ENCODE measurements at regions not wholly inside any gene's neighbourhood (a gene's known extent, or its start where the extent isn't known, plus 50 kb on each side); places are given as distances from the start of the nearest gene placed in this dataset.

DNA sequence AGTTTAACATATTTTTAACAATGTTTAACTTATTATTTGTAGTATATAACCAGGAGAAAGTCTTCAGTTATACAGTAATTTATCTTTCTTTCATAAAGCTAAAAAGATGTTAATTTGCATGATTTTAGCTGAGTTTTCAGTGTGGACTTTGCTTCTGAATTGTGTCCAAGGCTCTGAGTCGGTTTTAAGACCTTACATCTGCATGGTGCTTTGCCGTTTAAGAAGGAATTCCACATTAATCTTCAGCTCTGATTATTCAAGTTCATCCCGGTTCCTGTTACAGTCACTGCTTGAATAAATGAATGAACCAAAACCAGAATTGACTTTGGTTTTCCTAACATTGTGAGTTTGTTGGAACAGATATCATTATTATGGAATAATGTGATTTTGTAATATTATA is 419.7 kb upstream of the RGPD4 start:
- no peak for ATAC-seq
- H3K4me1 Mint-ChIP-seq, result peaks cover 2% of the 10 kb centered on the region
- CTCF ChIA-PET, result no interaction called here
- peaks cover 2% of the 10 kb centered on the region for H3K9me3 Mint-ChIP-seq (ENCODE audit: low read depth)
- no peak for DNase-seq
- H3K27me3 Mint-ChIP-seq, result no peaks in the 10 kb centered on the region
- no peaks in the 10 kb centered on the region for H3K36me3 Mint-ChIP-seq
- H3K4me3 Mint-ChIP-seq, result no peak overlapping the region
- no peak overlapping the region for H3K27ac Mint-ChIP-seq

DNA sequence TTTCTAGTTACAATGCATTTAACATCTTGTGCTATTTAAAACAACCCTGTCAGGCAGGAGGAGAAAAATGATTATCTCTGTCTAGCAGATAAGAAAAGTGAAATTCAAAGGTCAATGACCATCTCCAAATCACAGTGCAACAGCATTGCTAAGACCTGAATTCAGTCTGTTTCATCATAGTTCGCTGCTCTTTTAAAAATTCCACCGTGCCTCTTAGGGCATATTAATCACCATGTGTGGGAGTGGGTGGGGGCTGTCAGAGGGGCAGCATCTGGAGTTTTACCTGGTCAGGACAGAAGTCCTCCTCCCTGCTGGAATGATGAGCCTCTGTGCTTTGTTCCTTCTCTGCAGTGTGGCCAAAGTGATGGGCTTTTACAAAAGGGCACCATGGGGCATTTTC is 418.7 kb upstream of the RGPD4 start:
- Mint-ChIP-seq H3K9me3 (ENCODE audit: low read depth) (peaks cover 2% of the 10 kb centered on the region), H3K27me3 (no peaks in the 10 kb centered on the region), H3K27ac (no peak overlapping the region), H3K4me3 (no peak overlapping the region), H3K4me1 (no peaks in the 10 kb centered on the region), H3K36me3 (no peaks in the 10 kb centered on the region)
- ATAC-seq (no peak), DNase-seq (no peak)
- CTCF ChIA-PET, result no interaction called here

DNA sequence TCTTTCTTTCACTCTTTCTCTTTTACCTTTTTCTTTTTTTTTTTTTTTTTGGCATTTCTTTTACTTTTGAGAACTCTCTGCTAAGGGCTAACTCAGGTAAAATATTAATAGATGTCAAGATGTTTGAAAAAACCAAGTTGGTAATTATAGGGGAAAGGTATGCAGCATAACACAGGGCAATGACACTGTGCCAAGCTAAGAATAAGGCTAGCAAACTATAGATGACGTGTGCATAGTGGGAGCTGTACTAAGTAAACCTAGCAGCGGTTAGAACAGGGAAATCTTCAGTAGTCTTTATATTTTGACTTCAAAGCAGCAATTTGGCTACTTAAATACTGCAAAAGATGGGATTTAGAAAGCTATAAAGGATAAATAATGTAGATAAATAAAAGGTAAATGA is 415.4 kb upstream of the RGPD4 start:
- Mint-ChIP-seq H3K27ac (no peak overlapping the region), H3K9me3 (ENCODE audit: low read depth) (peaks cover 4% of the 10 kb centered on the region), H3K36me3 (no peaks in the 10 kb centered on the region), H3K27me3 (no peaks in the 10 kb centered on the region), H3K4me1 (no peaks in the 10 kb centered on the region), H3K4me3 (no peak overlapping the region)
- CTCF ChIA-PET, result no interaction called here
- DNase-seq, result no peak
- no peak for ATAC-seq

DNA sequence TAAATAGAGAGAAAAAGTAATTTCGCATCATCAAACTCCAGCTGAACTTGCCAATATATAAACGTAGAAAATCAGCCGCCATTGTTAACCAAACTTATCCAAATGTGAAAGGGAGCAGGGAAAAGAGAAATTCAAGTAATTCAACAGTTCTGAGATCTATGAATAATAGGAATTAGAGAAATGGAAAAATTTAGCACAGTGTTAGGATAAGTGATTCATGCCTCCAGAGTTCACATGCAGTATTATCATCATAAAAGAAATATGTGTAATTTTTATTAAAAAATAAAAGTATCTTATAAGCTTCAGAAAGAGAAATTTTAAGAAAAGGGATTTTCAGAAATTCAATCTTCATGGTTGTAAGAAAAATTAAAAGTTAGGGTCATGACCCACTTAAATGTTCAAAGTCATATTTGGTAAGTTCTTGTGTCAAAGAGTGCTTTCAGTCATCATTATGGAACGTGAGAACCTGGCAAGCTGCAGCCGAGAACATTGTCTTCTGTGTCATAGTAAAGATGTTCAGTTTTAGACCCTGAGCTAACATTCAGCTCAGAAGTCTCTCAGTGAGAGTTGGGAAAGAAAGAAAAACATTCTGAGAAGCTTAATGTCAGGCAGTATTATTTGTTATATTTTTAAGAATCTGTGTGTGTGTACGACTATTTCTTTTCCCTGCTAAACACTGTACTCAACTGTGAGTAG is 414.3 kb upstream of the RGPD4 start:
- no peak for ATAC-seq
- H3K27ac Mint-ChIP-seq, result no peak overlapping the region
- H3K9me3 Mint-ChIP-seq (ENCODE audit: low read depth), result peaks cover 8% of the 10 kb centered on the region
- no peak for DNase-seq
- no peaks in the 10 kb centered on the region for H3K27me3 Mint-ChIP-seq
- H3K4me3 Mint-ChIP-seq, result no peak overlapping the region
- no peaks in the 10 kb centered on the region for H3K4me1 Mint-ChIP-seq
- H3K36me3 Mint-ChIP-seq, result no peaks in the 10 kb centered on the region
- CTCF ChIA-PET, result no interaction called here

DNA sequence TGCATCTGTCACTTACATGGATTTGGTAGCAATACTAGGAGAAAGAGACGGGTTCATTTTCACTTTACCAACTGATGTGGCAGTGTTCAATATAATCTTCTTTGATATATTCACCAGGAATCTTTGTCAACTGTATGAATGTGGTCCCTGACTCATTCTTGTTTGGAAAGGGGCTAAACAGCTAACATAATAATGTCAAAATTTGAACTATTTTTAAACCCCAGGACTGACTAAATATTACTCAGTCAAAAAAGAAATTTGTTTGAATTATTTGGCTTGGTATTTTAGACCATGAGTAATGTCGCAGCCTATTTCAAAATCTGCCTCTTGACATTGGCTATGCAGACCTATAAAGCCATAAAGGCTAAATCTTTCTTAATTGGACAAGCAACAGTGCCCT is 413.7 kb upstream of the RGPD4 start:
- no peak for DNase-seq
- Mint-ChIP-seq H3K36me3 (no peaks in the 10 kb centered on the region), H3K9me3 (ENCODE audit: low read depth) (peaks cover 9% of the 10 kb centered on the region), H3K27ac (no peak overlapping the region), H3K4me1 (no peaks in the 10 kb centered on the region), H3K27me3 (no peaks in the 10 kb centered on the region), H3K4me3 (no peak overlapping the region)
- CTCF ChIA-PET, result no interaction called here
- no peak for ATAC-seq

DNA sequence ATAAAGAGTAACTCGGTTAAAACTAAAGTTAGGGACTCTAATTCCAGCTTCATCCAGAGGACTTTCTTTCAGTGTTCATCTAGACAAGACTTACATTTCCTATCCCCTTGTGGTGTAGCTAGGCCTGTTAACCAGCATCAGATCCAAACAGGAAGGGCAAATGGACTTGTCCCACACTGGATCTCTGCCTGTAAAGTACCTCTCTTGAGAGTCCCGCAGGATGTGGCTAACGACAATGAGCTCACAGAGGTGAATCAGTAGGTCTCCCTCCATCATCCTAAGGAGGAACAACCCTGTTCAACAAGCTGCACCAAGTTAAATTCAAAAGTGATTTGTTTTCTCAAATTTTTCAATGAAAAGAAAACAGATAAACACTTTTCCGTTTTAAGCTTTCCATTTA is 412.3 kb upstream of the RGPD4 start:
- CTCF ChIA-PET, result no interaction called here
- H3K9me3 Mint-ChIP-seq (ENCODE audit: low read depth), result peaks cover 9% of the 10 kb centered on the region
- DNase-seq (no peak), ATAC-seq (no peak)
- H3K36me3 Mint-ChIP-seq, result no peaks in the 10 kb centered on the region
- no peaks in the 10 kb centered on the region for H3K27me3 Mint-ChIP-seq
- H3K4me1 Mint-ChIP-seq, result no peaks in the 10 kb centered on the region
- no peak overlapping the region for H3K27ac Mint-ChIP-seq
- H3K4me3 Mint-ChIP-seq, result no peak overlapping the region

DNA sequence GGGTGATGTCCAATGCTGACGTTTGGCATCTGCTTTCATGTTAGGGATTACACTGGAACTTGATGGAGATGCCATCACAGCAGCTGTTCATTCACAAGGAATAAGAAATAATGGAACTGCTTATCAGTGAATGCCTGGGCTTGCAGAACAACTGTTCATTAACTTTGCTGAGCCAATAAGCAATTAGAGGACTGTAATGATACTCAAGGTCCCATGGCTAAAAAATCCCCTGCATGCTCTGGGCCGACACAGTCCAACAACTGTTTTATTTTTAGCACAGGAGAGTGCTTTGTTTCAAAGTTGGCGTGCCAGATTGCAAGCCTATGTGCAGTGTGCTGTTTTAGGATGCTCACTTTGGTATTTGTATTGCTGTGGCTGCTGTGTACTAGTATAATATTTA is 408.0 kb upstream of the RGPD4 start:
- ATAC-seq (no peak), DNase-seq (no peak)
- Mint-ChIP-seq H3K9me3 (ENCODE audit: low read depth) (peaks cover 11% of the 10 kb centered on the region), H3K36me3 (no peaks in the 10 kb centered on the region), H3K27me3 (no peaks in the 10 kb centered on the region), H3K27ac (no peak overlapping the region), H3K4me3 (no peak overlapping the region), H3K4me1 (no peaks in the 10 kb centered on the region)
- CTCF ChIA-PET, result no interaction called here

DNA sequence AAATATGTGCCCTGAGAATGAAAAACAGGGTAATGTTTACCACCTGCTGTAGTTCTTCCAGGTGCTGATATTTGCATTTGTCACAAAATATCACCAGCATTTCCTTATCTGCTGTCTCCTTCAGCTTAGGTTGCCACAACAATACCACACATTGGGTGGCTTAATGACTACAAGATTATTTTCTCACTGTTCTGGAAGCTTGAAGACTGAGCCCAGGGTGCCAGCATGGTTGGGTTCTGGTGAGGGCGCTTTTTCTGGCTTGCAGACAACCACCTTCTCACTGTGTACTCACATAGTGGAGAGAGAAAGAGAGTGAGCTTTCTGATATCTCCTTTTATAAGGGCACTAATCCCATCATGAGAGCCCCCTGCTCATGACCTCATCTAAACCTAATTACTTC is 407.5 kb upstream of the RGPD4 start:
- H3K9me3 Mint-ChIP-seq (ENCODE audit: low read depth), result peaks cover 11% of the 10 kb centered on the region
- H3K4me1 Mint-ChIP-seq, result no peaks in the 10 kb centered on the region
- no peak for ATAC-seq
- DNase-seq, result no peak
- H3K27me3 Mint-ChIP-seq, result no peaks in the 10 kb centered on the region
- no peak overlapping the region for H3K4me3 Mint-ChIP-seq
- H3K27ac Mint-ChIP-seq, result no peak overlapping the region
- CTCF ChIA-PET, result no interaction called here
- H3K36me3 Mint-ChIP-seq, result no peaks in the 10 kb centered on the region

DNA sequence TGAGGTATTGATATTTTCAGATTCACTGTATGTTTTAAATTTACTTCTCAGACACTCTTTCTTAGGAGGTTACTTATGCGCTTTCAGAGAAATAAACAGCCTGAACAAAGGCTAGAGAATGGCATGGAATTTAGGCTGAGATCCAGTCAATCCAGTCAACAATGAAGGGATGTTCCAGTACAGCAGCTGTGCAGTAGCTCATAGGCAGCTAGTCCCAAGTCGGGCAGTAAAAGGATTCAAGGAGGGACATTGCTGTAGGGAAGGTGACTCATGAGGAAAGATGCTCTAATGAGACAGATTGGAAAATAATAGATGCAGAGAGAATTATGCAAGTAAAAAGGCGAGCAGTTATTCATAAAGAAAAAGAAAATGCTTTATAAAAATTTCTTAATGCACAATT is 397.9 kb upstream of the RGPD4 start:
- ATAC-seq (no peak), DNase-seq (no peak)
- CTCF ChIA-PET, result no interaction called here
- Mint-ChIP-seq H3K27me3 (no peaks in the 10 kb centered on the region), H3K4me1 (no peaks in the 10 kb centered on the region), H3K36me3 (no peaks in the 10 kb centered on the region), H3K9me3 (ENCODE audit: low read depth) (no peaks in the 10 kb centered on the region), H3K4me3 (no peak overlapping the region), H3K27ac (no peak overlapping the region)

DNA sequence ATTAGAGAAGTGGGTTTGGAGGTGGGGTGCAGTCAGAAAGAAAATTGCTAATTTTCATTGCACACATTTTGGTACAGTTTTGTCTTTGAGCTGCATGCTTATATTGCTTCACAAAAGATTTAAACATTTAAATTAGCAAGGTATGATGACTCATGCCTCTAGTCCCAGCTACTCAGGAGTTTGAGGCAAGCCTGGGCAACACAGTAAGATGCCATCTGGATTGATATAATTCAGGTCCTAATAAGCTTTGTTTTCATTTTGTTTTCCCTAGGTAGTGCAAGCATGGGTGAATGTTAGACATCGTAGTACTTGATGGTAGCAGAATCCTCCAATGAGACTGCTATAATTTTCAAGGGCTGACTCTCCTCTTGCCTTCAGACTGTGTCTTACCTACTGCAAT is 396.7 kb upstream of the RGPD4 start:
- CTCF ChIA-PET, result no interaction called here
- no peak for ATAC-seq

DNA sequence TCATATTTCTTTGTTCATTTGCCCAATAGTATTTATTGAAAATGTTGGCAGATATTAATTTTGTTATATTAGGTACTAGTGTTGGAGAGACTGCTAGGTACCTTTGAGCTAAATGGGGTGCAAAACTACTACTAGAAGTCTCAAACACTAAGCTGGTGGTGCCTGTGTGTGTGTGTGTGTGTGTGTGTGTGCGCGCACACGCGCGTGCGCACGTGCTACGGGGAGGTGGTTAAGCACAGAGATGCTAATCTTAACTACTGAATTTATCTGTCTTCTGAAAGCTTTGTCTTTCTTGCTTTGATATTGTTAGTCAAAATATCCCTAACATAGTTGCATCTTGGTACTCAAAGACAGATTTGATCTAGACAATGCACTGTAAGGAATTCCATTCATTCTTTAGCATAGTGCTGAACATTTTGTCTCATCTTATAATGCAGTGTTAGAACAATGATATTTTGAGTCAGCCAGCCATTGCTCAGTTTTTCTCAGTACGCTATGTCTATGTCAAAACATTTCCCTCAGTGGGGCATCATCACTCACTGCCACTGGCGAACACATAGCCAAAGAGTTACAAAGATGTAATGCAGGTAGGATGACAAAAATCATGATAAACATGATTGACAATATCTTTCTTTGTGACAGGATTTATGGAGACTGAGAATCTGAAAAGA is 396.0 kb upstream of the RGPD4 start:
- Mint-ChIP-seq H3K27ac (no peak overlapping the region), H3K4me1 (no peaks in the 10 kb centered on the region), H3K36me3 (no peaks in the 10 kb centered on the region), H3K9me3 (ENCODE audit: low read depth) (no peaks in the 10 kb centered on the region), H3K4me3 (no peak overlapping the region), H3K27me3 (no peaks in the 10 kb centered on the region)
- CTCF ChIA-PET, result no interaction called here
- DNase-seq, result no peak
- ATAC-seq, result no peak

More for the DNA sequence above, 396.7 kb upstream of the RGPD4 start:
- Mint-ChIP-seq H3K27me3 (no peaks in the 10 kb centered on the region), H3K9me3 (ENCODE audit: low read depth) (no peaks in the 10 kb centered on the region), H3K4me1 (no peaks in the 10 kb centered on the region), H3K36me3 (no peaks in the 10 kb centered on the region), H3K27ac (no peak overlapping the region), H3K4me3 (no peak overlapping the region)
- no peak for DNase-seq

DNA sequence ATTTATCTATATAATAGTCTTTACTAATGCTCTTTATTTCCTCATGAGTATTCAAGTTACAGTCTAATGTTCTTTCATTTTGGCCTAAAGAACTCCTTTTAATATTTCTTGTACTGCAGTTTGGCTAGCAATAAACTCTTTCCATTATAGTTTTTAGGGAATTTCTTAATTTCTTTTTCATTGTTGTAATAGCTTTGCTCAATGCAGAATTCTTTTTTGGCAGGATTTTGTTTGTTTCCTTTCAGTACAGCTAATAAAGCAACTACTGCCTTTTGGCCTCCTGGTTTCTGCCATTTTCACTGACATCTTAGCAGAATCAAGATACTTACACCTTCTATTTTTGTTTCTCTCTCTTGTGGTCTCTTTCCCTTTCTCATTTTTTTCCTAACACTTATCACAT is 390.4 kb upstream of the RGPD4 start:
- Mint-ChIP-seq H3K36me3 (no peaks in the 10 kb centered on the region), H3K4me1 (no peaks in the 10 kb centered on the region), H3K27ac (no peak overlapping the region), H3K27me3 (no peaks in the 10 kb centered on the region), H3K4me3 (no peak overlapping the region), H3K9me3 (ENCODE audit: low read depth) (no peaks in the 10 kb centered on the region)
- ATAC-seq (no peak), DNase-seq (no peak)
- CTCF ChIA-PET, result no interaction called here

DNA sequence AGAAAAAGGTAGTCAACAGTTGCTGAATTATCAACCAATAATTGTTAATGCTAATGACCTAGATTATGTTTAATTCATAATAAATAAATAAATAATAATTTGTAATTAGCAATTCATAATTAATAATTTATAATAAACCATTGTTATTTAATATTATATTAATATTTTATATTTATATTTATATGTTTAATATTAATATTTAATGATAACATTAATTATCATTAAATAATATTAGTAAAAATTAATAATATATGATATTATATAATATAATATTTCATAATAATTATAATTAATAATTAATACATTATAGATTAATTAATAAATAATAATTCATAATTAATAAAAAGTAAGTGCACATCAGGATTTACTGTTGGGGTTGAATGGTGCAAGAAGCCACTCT is 389.4 kb upstream of the RGPD4 start:
- CTCF ChIA-PET, result no interaction called here
- Mint-ChIP-seq H3K4me3 (no peak overlapping the region), H3K36me3 (no peaks in the 10 kb centered on the region), H3K9me3 (ENCODE audit: low read depth) (no peaks in the 10 kb centered on the region), H3K27me3 (no peaks in the 10 kb centered on the region), H3K4me1 (no peaks in the 10 kb centered on the region), H3K27ac (no peak overlapping the region)
- ATAC-seq, result no peak
- DNase-seq, result no peak

DNA sequence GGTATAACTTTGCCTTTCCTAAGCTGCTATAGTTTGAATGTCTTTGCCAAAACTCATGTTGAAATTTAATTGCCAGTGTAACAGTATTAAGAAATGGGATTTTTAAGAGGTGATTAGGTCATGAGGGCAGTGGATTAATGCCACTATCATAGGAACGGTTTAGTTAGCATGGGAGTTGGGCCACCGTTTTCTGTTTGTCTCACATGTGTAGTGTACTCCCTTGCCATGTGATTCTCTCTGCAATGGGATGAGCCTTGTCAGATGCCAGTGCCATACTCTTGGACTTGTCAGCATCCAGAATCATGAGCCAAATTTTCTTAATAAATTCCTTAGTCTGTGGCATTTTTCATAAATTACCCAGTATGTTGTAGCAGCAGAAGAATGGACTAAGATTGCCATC is 388.9 kb upstream of the RGPD4 start:
- CTCF ChIA-PET, result no interaction called here
- ATAC-seq, result no peak
- H3K4me3 Mint-ChIP-seq, result no peak overlapping the region
- no peaks in the 10 kb centered on the region for H3K27me3 Mint-ChIP-seq
- no peak overlapping the region for H3K27ac Mint-ChIP-seq
- no peaks in the 10 kb centered on the region for H3K4me1 Mint-ChIP-seq
- no peaks in the 10 kb centered on the region for H3K36me3 Mint-ChIP-seq
- H3K9me3 Mint-ChIP-seq (ENCODE audit: low read depth), result no peaks in the 10 kb centered on the region
- DNase-seq, result no peak

DNA sequence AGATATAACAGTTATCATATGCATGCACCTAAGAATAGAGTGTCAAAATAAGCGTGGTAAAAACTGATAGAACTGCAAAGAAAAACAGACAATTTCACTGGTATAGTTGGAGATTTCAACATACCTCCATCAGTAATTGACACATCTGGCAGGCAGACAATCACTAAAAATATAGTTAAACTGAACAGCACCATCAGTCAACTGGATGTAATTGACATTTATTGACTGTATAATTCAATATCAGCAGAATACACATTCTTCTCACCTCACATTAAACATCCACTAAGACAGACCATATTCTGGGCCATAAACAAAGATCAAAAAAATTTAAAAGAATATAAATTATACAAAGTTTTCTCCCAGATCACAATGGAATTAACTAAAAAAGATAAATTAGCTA is 378.5 kb upstream of the RGPD4 start:
- DNase-seq, result no peak
- no peak for ATAC-seq
- Mint-ChIP-seq H3K27me3 (no peaks in the 10 kb centered on the region), H3K27ac (no peak overlapping the region), H3K36me3 (no peaks in the 10 kb centered on the region), H3K4me3 (no peak overlapping the region), H3K4me1 (no peaks in the 10 kb centered on the region), H3K9me3 (ENCODE audit: low read depth) (no peaks in the 10 kb centered on the region)
- CTCF ChIA-PET, result no interaction called here
